Upper lobe of left lung (tissue), 4 donors: ENCODE measurements at regions not wholly inside any gene's neighbourhood (a gene's known extent, or its start where the extent isn't known, plus 50 kb on each side); places are given as distances from the start of the nearest gene placed in this dataset.

ENCODE experiments used
- CTCF ChIP-seq, 6 experiments: fragments of 450-650 bp in 4 of 6; fragments of 200-600 bp in 2 of 6; sonication (generic) in 2 of 6; IDR thresholded peaks; one replicate each; pipeline ENCODE4 v1.5.1; 2016 to 2019; ENCODE audit warnings: antibody characterized with exemption in 6 of 6
- EP300 ChIP-seq, 4 donors: sonication (generic); formaldehyde crosslinking; IDR thresholded peaks; one replicate each; pipeline ENCODE4 v1.5.1; 2017; ENCODE audit warnings: antibody characterized with exemption in 4 of 4, control low read depth in 2 of 4
- POLR2A ChIP-seq, 4 donors: fragments of 450-650 bp; IDR thresholded peaks; one replicate each; pipeline ENCODE4 v1.5.1; 2016 to 2017; ENCODE audit warnings: antibody characterized with exemption in 4 of 4, mild to moderate bottlenecking in 2 of 4
- POLR2AphosphoS5 ChIP-seq, 2 donors: sonication (generic); formaldehyde crosslinking; IDR thresholded peaks; one replicate each; pipeline ENCODE4 v1.5.1; 2017; ENCODE audit warnings: antibody characterized with exemption in 2 of 2

- TF ChIP-seq CTCF (IDR thresholded peaks at IDR 0.05) (no peak), POLR2AphosphoS5 (IDR thresholded peaks at IDR 0.05) (no peak), POLR2A (IDR thresholded peaks at IDR 0.05) (no peak), EP300 (IDR thresholded peaks at IDR 0.05) (no peak)
Measured at GRCh38 chr12:131420867-131421447, 289.9 kb upstream of the SFSWAP start.
